Thoracic aorta (tissue), 2 donors: ENCODE measurements at regions not wholly inside any gene's neighbourhood (a gene's known extent, or its start where the extent isn't known, plus 50 kb on each side); places are given as distances from the start of the nearest gene placed in this dataset.

Experiments
- ATAC-seq: fragments of 150-250 bp; one replicate; pipeline ENCODE4 v1.8.0; 2017; ENCODE audit warnings: low read depth; ENCODE audit not compliant: insufficient number of reproducible peaks, low FRiP score
- DNase-seq: peaks from one replicate; pipeline ENCODE4 v3.0.0-alpha.2; 2020; ENCODE audit warnings: low spot score
- H3K27ac ChIP-seq, 2 donors: fragments of 200-600 bp; sonication (generic); 1 replicate in 1 of 2; 2 replicates in 1 of 2; pipeline ENCODE4 v1.5.1; 2016; ENCODE audit warnings: mild to moderate bottlenecking in 2 of 2, moderate library complexity in 2 of 2
- H3K27me3 ChIP-seq: fragments of 200-600 bp; sonication (generic); replicated peaks from 2 replicates; pipeline ENCODE4 v1.6.0; 2016; ENCODE audit warnings: mild to moderate bottlenecking; ENCODE audit not compliant: insufficient read depth
- H3K36me3 ChIP-seq: fragments of 200-600 bp; sonication (generic); one replicate; pipeline ENCODE4 v1.5.1; 2016
- H3K4me1 ChIP-seq, 2 donors: fragments of 200-600 bp; sonication (generic); 1 replicate in 1 of 2; 2 replicates in 1 of 2; pipeline versions ENCODE4 v1.5.1 to v1.6.0; 2016; ENCODE audit warnings: low read depth in 2 of 2, mild to moderate bottlenecking in 1 of 2; ENCODE audit not compliant: control insufficient read depth in 1 of 2
- H3K4me3 ChIP-seq: fragments of 200-600 bp; sonication (generic); 2 replicates; pipeline ENCODE4 v1.5.1; 2016; ENCODE audit warnings: mild to moderate bottlenecking
- H3K9me3 ChIP-seq: fragments of 200-600 bp; sonication (generic); 2 replicates; pipeline ENCODE4 v1.5.1; 2016
- TF ChIP-seq, protein P1 (sequence below): fragments of 200-600 bp; sonication (generic); IDR thresholded peaks from one replicate; pipeline ENCODE4 v1.5.1; 2019; ENCODE audit warnings: antibody characterized with exemption

DNA sequence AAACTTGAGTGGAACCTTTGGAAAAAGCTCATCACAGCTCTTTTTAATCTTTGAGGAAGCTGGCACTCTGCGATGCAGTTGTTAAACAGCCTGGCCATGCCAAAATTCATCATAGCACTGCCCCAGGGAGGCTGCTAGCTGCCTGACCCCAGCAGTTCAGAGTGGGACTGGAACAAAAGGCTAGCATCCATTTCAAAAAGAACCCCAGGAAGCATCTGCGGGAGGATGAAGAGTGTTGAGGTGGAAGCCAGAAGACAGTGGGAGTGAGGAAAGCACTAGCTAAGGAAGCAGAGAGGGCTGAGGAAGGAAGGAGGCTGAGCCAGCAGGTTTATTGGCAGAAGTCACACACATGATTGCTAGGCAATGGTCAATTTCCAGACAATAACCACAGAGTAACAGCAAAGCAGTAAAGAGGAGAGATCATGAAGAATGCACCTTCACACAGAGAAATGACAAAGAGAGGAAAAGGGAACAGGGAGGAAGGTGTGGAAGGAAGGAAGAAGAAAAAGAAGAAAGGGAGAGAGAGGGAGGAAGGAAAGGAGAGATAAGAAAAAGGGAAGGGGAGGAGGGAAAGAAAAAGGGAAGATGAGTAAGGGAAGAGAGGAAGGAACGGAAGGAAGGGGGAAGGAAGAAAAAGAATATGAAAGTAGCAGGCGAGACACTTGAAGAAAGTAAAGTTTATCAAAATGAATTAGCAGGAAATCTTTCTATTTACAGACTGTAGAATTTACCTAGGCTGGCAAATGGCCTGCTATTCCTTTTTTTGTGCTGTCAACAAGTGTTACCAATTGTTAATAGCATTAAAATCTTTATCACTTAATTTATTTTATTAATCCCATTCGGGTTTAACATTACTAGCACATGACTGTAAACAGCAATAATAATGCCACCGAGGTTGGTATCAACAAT lies 270.0 kb upstream of the PSMD7 start:
- Histone ChIP-seq H3K27me3 (no peaks in the 10 kb centered on the region), H3K4me3 (no peak overlapping the region), H3K4me1 (no peaks in the 10 kb centered on the region), H3K36me3 (no peaks in the 10 kb centered on the region), H3K27ac (no peak overlapping the region), H3K9me3 (no peaks in the 10 kb centered on the region)
- DNase-seq (no peak), ATAC-seq (no peak)
- TF ChIP-seq, protein P1, sequence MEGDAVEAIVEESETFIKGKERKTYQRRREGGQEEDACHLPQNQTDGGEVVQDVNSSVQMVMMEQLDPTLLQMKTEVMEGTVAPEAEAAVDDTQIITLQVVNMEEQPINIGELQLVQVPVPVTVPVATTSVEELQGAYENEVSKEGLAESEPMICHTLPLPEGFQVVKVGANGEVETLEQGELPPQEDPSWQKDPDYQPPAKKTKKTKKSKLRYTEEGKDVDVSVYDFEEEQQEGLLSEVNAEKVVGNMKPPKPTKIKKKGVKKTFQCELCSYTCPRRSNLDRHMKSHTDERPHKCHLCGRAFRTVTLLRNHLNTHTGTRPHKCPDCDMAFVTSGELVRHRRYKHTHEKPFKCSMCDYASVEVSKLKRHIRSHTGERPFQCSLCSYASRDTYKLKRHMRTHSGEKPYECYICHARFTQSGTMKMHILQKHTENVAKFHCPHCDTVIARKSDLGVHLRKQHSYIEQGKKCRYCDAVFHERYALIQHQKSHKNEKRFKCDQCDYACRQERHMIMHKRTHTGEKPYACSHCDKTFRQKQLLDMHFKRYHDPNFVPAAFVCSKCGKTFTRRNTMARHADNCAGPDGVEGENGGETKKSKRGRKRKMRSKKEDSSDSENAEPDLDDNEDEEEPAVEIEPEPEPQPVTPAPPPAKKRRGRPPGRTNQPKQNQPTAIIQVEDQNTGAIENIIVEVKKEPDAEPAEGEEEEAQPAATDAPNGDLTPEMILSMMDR: no peak

DNA sequence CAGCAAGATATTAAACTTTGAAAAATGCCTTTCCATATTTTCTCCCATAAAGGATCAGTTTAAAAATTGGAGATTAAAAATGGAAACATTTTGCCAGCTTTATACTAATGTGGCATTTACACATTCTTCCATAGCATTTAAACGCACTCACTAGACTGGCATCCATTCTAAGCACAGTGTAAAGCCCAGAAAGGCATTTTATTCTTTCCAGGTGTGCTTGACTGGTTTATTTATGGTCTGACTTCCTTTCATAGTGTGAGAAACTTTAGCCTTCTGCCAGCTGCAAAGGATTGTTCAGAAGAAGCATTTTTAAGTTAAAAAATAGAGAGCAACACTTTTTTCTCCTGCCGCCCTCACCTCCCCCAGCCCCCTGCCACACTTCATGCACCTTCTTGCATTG lies 271.7 kb upstream of the PSMD7 start:
- ATAC-seq (no peak), DNase-seq (no peak)
- no peaks in the 10 kb centered on the region for H3K9me3 ChIP-seq
- TF ChIP-seq, protein P1: no peak
- H3K4me1 ChIP-seq: no peaks in the 10 kb centered on the region
- no peak overlapping the region for H3K4me3 ChIP-seq
- H3K27me3 ChIP-seq: no peaks in the 10 kb centered on the region
- H3K27ac ChIP-seq: no peak overlapping the region
- no peaks in the 10 kb centered on the region for H3K36me3 ChIP-seq

DNA sequence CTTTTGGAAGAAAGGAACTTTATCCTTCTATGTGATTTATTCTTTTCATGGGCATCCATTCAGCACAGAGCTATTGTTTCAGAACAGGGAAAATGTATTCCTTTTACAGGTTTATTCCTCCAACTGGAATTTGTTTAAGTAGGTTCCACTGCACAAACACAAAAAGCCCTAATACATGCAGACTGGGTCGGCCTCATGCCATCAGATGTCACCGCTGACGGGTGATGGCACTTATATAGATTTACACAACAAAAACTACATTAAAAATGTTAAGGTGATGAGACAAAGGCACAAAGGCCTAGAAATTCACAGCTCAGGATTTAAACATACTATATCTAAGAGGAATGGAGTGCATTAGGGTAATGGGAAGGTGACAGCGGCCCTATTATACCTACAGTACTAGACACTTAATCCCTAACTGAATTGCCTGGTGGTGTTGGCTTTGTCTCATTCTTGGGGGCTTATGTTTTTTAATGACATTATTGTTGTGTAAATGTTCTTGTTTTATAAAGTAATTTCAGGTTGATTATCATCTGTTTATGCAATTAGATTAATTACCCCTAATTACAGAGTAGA lies 276.4 kb upstream of the PSMD7 start:
- no peaks in the 10 kb centered on the region for H3K36me3 ChIP-seq
- DNase-seq (no peak), ATAC-seq (no peak)
- no peaks in the 10 kb centered on the region for H3K27me3 ChIP-seq
- no peaks in the 10 kb centered on the region for H3K4me1 ChIP-seq
- H3K4me3 ChIP-seq: no peak overlapping the region
- TF ChIP-seq, protein P1: no peak
- H3K27ac ChIP-seq: no peak overlapping the region
- no peaks in the 10 kb centered on the region for H3K9me3 ChIP-seq

DNA sequence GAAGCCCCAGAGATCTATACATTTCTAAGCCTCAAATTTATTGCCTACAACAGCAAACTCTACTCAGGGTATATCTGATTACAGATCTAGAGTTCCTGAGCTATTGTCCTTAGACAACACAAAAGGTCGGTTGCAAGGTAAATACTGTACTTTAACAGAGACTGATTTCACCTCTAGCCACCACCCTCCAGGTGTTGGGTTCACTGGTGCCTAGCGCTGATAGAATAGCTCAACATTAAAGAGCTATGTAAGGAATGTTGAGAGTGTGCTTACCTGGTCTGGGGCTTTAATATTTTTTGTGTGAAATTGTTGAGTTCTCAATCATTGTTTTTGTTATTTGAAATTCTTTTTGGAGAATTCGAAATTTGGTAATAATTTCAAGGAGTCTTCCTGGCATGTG lies 277.0 kb upstream of the PSMD7 start:
- Histone ChIP-seq H3K4me1 (no peaks in the 10 kb centered on the region), H3K9me3 (no peaks in the 10 kb centered on the region), H3K27me3 (no peaks in the 10 kb centered on the region), H3K36me3 (no peaks in the 10 kb centered on the region), H3K4me3 (no peak overlapping the region), H3K27ac (no peak overlapping the region)
- no peak for DNase-seq
- TF ChIP-seq, protein P1: no peak
- no peak for ATAC-seq

DNA sequence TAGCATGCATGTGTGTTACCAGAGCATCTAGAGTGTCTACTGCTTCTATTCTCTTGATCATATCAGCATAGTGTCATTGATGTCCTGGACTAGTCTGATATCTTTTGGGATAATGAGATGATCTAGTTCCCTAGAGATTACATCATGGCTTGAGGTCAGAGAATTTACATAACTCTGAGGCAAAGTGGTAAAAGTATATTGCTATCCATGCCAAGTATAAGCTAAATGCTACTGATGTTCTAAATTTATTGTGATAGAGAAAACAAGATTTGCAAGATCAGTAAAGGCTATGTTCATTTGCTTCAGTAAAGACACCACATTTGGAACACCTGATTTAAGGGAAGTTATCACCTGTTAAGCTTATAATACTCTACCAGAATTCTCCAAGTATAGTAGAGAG lies 280.7 kb upstream of the PSMD7 start:
- Histone ChIP-seq H3K4me1 (no peaks in the 10 kb centered on the region), H3K36me3 (no peaks in the 10 kb centered on the region), H3K27ac (no peak overlapping the region), H3K27me3 (no peaks in the 10 kb centered on the region), H3K9me3 (no peaks in the 10 kb centered on the region), H3K4me3 (no peak overlapping the region)
- ATAC-seq: no peak
- no peak for DNase-seq
- TF ChIP-seq, protein P1: no peak
